Right cardiac atrium (tissue), 5 donors: ENCODE measurements at regions not wholly inside any gene's neighbourhood (a gene's known extent, or its start where the extent isn't known, plus 50 kb on each side); places are given as distances from the start of the nearest gene placed in this dataset.

ENCODE experiments used
- ATAC-seq, 2 donors: fragments of 200-7000 bp; cut with Tn5 transposase; one replicate each; pipeline versions ENCODE4 v1.8.0 to v1.9.1; 2020; ENCODE audit warnings: moderate library complexity in 2 of 2, mild to moderate bottlenecking in 1 of 2
- DNase-seq, 3 donors: peaks; one replicate each; pipeline ENCODE4 v3.0.0-alpha.2; 2020
- H3K27ac ChIP-seq: one replicate; pipeline ENCODE4 v1.5.1; 2013; ENCODE audit warnings: mild to moderate bottlenecking, low read length, control low read depth, moderate library complexity
- H3K27me3 ChIP-seq: one replicate; pipeline ENCODE4 v1.6.1; 2013; ENCODE audit not compliant: control insufficient read depth, insufficient read depth
- H3K4me1 ChIP-seq: one replicate; pipeline ENCODE4 v1.6.1; 2013; ENCODE audit warnings: low read length; ENCODE audit not compliant: control insufficient read depth, insufficient read depth
- H3K4me3 ChIP-seq: one replicate; pipeline ENCODE4 v1.5.1; 2013; ENCODE audit warnings: low read length, control low read depth
- H3K9me3 ChIP-seq: one replicate; pipeline ENCODE4 v1.6.1; 2013; ENCODE audit warnings: low read length; ENCODE audit not compliant: control insufficient read depth
- WGBS: extraction: QIAGEN DNeasy Blood & Tissue Kit; methylation state at CpG from one replicate; pipeline ENCODE4 v1.1.7; 2013; 5-methylcytosine and 5-hydroxymethylcytosine counted together
- intact Hi-C, 4 donors: fragments of 100-400 bp; cut with DNase I; formaldehyde crosslinking; loops; one replicate each; pipeline versions ENCODE4 v1.11.0 to v1.14.0; 2022 to 2023
- donor health status: healthy with polysubstance abuse.
- donor health status: DM: no; HTN: yes; CAD: no.
- donor health status: DM: no; HTN: no; CAD: no.
- donor health status: DM: no; HTN: yes; CAD: no; lungs with severe emphysema.
- donor health status: DM: yes; HTN: yes; CAD: no.

- intact Hi-C loops: no loop called here
- no peaks in the 10 kb centered on the region for H3K27me3 ChIP-seq
- no peak overlapping the region for H3K27ac ChIP-seq
- no peak for DNase-seq
- H3K9me3 ChIP-seq: no peaks in the 10 kb centered on the region
- ATAC-seq: no peak
- H3K4me1 ChIP-seq: no peaks in the 10 kb centered on the region
- no peak overlapping the region for H3K4me3 ChIP-seq
- 86% methylated on average over 5 of the region's 5 CpGs for WGBS
Measured at GRCh38 chr5:117249086-117249815, 674.6 kb upstream of the SEMA6A start.

- H3K4me1 ChIP-seq: no peaks in the 10 kb centered on the region
- no peaks in the 10 kb centered on the region for H3K9me3 ChIP-seq
- intact Hi-C loops: no loop called here
- no peak for DNase-seq
- no peak for ATAC-seq
- no peak overlapping the region for H3K27ac ChIP-seq
- H3K27me3 ChIP-seq: no peaks in the 10 kb centered on the region
- H3K4me3 ChIP-seq: no peak overlapping the region
Measured at GRCh38 chr5:117246424-117246823, 671.8 kb upstream of the SEMA6A start.

- H3K4me1 ChIP-seq: no peaks in the 10 kb centered on the region
- ATAC-seq (no peak), DNase-seq (no peak)
- no peak overlapping the region for H3K4me3 ChIP-seq
- intact Hi-C loops: no loop called here
- 88% methylated on average over 1 of the region's 1 CpG for WGBS
- H3K27ac ChIP-seq: no peak overlapping the region
- no peaks in the 10 kb centered on the region for H3K27me3 ChIP-seq
- H3K9me3 ChIP-seq: no peaks in the 10 kb centered on the region
Measured at GRCh38 chr5:117245130-117245529, 670.5 kb upstream of the SEMA6A start.

GRCh38 chr5:117242028-117242427 lies 667.4 kb upstream of the SEMA6A start:
- H3K4me3 ChIP-seq: no peak overlapping the region
- no peak overlapping the region for H3K27ac ChIP-seq
- DNase-seq (no peak), ATAC-seq (no peak)
- WGBS: 72% methylated on average over 2 of the region's 2 CpGs
- no peaks in the 10 kb centered on the region for H3K27me3 ChIP-seq
- H3K9me3 ChIP-seq: no peaks in the 10 kb centered on the region
- intact Hi-C loops: no loop called here
- no peaks in the 10 kb centered on the region for H3K4me1 ChIP-seq

GRCh38 chr5:117236941-117237340 lies 662.3 kb upstream of the SEMA6A start:
- 84% methylated on average over 3 of the region's 3 CpGs for WGBS

GRCh38 chr5:117235786-117236185 lies 661.2 kb upstream of the SEMA6A start:
- 46% methylated on average over 5 of the region's 5 CpGs for WGBS
- Histone ChIP-seq H3K4me1 (no peaks in the 10 kb centered on the region), H3K4me3 (no peak overlapping the region), H3K9me3 (no peaks in the 10 kb centered on the region), H3K27me3 (no peaks in the 10 kb centered on the region), H3K27ac (no peak overlapping the region)
- DNase-seq: no peak
- intact Hi-C loops: no loop called here
- ATAC-seq: no peak

More at GRCh38 chr5:117236941-117237340, 662.3 kb upstream of the SEMA6A start:
- Histone ChIP-seq H3K4me1 (no peaks in the 10 kb centered on the region), H3K4me3 (no peak overlapping the region), H3K9me3 (no peaks in the 10 kb centered on the region), H3K27me3 (no peaks in the 10 kb centered on the region), H3K27ac (no peak overlapping the region)
- intact Hi-C loops: no loop called here
- DNase-seq (no peak), ATAC-seq (no peak)

- DNase-seq: no peak
- intact Hi-C loops: no loop called here
Measured at GRCh38 chr5:117230375-117230774, 655.8 kb upstream of the SEMA6A start.

GRCh38 chr5:117220730-117221129 lies 646.1 kb upstream of the SEMA6A start:
- ATAC-seq: peak in 1 of 2 donors; percentile 28
- no peak overlapping the region for H3K27ac ChIP-seq
- H3K9me3 ChIP-seq: no peaks in the 10 kb centered on the region
- intact Hi-C loops: no loop called here
- 22% methylated on average over 1 of the region's 1 CpG for WGBS
- no peak overlapping the region for H3K4me3 ChIP-seq
- H3K4me1 ChIP-seq: no peaks in the 10 kb centered on the region
- H3K27me3 ChIP-seq: no peaks in the 10 kb centered on the region
- no peak for DNase-seq

More at GRCh38 chr5:117230375-117230774, 655.8 kb upstream of the SEMA6A start:
- WGBS: 87% methylated on average over 3 of the region's 3 CpGs
- Histone ChIP-seq H3K9me3 (no peaks in the 10 kb centered on the region), H3K4me3 (no peak overlapping the region), H3K27me3 (no peaks in the 10 kb centered on the region), H3K4me1 (no peaks in the 10 kb centered on the region), H3K27ac (no peak overlapping the region)
- ATAC-seq: no peak

GRCh38 chr5:117218789-117219188 lies 644.2 kb upstream of the SEMA6A start:
- WGBS: 74% methylated on average over 2 of the region's 2 CpGs
- Histone ChIP-seq H3K4me1 (no peaks in the 10 kb centered on the region), H3K4me3 (no peak overlapping the region), H3K27ac (no peak overlapping the region), H3K9me3 (no peaks in the 10 kb centered on the region), H3K27me3 (no peaks in the 10 kb centered on the region)
- ATAC-seq: no peak
- DNase-seq: no peak
- intact Hi-C loops: no loop called here

GRCh38 chr5:117212866-117213265 lies 638.2 kb upstream of the SEMA6A start:
- no peak overlapping the region for H3K27ac ChIP-seq
- H3K9me3 ChIP-seq: no peaks in the 10 kb centered on the region
- H3K27me3 ChIP-seq: no peaks in the 10 kb centered on the region
- ATAC-seq: no peak
- H3K4me3 ChIP-seq: no peak overlapping the region
- no peaks in the 10 kb centered on the region for H3K4me1 ChIP-seq
- WGBS: 67% methylated on average over 1 of the region's 1 CpG
- intact Hi-C loops: no loop called here
- no peak for DNase-seq

- no peak for DNase-seq
- no peaks in the 10 kb centered on the region for H3K9me3 ChIP-seq
- ATAC-seq: no peak
- no peaks in the 10 kb centered on the region for H3K4me1 ChIP-seq
- intact Hi-C loops: no loop called here
- no peaks in the 10 kb centered on the region for H3K27me3 ChIP-seq
- H3K4me3 ChIP-seq: no peak overlapping the region
- H3K27ac ChIP-seq: no peak overlapping the region
- WGBS: 90% methylated on average over 1 of the region's 1 CpG
Measured at GRCh38 chr5:117210796-117211195, 636.2 kb upstream of the SEMA6A start.

- no peaks in the 10 kb centered on the region for H3K4me1 ChIP-seq
- 94% methylated on average over 3 of the region's 3 CpGs for WGBS
- DNase-seq (no peak), ATAC-seq (no peak)
- intact Hi-C loops: no loop called here
- H3K9me3 ChIP-seq: no peaks in the 10 kb centered on the region
- no peaks in the 10 kb centered on the region for H3K27me3 ChIP-seq
- H3K27ac ChIP-seq: no peak overlapping the region
- H3K4me3 ChIP-seq: no peak overlapping the region
Measured at GRCh38 chr5:117209479-117209878, 634.9 kb upstream of the SEMA6A start.
